GM18870 (cell line): ENCODE measurements at regions not wholly inside any gene's neighbourhood (a gene's known extent, or its start where the extent isn't known, plus 50 kb on each side); places are given as distances from the start of the nearest gene placed in this dataset.
"Not testable (repeated sequence)": the region's sequence is repeated elsewhere in the genome, so short reads cannot be mapped to it uniquely, and the experiment has no call there.

Source experiments
- ATAC-seq: cut with Tn5 transposase; IDR thresholded peaks from one replicate; pipeline ENCODE4 v1.9.1; 2021; ENCODE audit warnings: moderate library complexity; ENCODE audit not compliant: unreplicated experiment

DNA sequence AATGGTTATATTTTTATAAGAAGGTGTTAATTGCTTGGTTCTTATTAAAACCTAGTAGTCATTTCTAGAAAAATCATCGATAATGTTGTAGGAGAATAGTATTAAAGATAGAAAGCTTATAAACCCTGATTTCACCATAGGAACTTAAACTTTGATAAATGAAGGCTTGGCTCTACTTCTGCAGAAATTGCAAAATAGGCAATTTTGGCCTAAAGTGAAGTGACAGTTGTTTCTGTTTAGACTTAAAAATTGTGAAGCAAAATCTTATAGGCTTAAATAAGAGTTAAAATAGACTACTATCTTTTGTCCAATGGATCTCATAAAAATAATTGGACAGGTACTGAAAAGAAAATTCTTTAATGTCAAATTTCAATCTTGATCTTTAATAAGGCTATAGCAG is 321.6 kb upstream of the FZD8 start:
- no peak for ATAC-seq

DNA sequence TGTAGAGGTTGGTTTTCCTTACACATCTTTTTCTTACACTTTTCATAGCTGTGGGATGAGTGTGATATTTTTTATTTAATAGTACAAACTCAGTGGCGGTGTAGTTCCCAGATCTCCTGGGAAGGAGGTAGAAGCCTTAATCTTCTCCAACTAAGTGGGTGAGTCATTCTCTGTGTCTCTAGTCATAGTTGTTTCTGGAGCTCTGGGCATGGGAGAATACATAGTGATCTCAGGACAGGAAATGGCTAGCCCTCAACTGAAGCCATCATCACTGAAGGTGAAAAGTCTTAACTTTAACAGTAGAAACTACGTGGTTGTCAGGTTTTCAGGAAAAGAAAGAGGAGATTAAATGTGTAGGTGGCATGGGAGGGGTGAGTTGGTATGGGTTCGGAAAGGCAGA is 319.4 kb upstream of the FZD8 start:
- no peak for ATAC-seq

DNA sequence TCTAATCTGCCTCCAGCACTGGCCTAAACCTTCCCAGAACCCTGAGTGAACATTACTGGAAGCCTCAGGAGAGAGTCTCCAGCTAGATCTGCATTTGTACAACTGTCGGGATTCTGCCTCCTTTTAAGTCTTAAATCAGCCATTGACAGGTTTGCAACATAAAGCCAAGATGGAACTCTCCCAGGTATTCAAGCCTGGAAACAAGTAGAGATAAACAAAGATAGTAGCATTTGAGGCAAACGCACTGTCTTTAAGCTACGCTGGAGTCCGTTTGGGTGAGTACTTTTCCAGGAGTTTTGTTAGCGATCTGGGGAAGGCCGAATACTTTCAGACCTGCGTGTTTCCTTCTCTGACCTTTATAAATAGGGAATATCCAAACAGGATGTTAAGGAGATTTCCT is 317.2 kb upstream of the FZD8 start:
- no peak for ATAC-seq

DNA sequence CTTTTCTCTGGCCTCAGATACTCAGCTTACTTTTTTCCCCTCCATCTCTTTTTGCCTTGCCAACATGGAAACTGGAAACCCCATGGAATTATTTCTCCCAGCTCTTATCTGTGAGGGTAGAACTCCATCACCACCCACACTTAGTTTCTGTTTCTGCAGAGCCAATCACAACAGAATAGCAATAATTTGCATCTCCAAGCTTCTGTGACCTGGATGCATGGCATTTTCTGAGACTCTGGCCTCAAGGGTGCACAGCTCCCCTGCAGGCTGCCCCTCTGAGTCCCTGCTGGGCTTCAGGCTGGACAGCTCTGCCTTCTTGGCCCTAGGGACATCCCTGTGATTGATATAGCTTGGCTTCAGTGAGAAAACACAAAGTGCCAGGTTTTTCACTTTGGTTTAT is 316.5 kb upstream of the FZD8 start:
- not testable (repeated sequence) for ATAC-seq

DNA sequence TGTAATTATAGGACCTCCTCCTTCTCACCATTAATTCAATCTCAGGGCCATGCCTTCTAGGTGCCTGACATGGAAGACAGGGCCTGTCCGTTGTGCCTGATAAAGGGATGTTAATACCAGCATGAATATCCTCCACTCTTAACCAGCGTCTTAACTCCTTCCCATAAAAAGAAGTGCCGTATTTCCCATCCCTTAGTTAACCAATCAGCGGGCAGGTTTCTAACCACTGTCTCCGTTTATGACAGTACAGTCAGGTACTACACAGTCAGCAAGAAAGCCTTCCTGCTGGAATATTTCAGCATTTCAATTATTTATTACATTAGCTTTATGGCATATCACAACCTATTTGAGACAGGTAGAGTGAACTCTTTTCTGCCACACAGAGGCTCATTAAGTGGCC is 308.6 kb upstream of the FZD8 start:
- ATAC-seq = no peak

DNA sequence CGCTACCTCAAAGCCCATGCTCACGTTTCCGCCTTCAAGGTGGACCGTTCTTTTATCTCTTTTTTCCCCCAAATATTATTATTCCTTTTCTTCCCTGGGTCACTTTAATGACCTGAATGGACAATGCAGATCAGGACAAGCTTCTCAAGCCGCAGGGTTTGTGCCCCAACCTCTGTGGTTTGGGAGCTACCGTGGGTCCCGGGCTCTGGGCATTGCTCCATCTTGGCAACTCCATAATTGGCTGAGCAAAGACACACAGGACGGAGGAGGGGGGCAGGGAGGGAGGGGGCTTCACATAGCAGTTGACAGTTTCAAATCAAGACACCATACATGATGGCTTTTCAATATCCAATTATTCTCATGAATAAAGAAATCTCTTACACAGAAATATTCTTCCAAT is 308.1 kb upstream of the FZD8 start:
- ATAC-seq = no peak

DNA sequence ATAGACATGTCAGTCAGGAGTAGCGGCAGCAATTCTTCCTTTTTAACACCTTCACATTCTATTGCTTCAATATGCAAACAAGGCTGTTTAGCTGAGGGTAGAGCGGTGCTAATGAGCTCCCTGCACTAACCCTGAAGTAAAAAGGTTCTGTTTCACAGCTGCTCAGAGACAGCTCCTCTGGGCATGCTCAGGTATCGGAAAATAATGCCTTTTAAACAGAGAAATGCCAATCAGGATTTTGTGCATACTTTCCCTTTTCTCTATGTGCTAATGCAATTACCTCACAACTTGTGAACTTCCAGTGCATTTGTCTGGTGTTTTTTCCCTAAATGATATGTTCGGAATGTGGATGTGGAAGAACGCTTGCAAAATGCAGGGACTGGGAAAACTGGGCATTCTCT is 307.7 kb upstream of the FZD8 start:
- ATAC-seq = no peak

DNA sequence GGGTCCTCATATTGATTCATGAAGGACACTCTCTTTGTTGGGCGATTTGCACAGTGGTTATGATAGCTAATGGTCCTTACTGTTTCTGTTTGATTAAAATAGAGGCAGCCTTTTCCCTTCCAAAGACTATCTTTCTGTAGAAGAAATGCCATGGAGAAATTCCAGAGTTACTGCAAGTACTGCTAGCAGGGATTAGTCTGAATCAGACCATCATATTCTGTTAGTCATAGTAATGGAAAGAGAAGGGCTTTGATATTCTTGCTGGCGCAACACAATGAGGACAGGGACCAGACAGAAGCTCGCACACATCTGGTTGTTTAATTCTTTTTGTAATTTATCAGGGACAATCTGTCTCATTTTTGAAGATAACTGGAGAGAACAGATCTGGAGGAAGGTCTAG is 304.5 kb upstream of the FZD8 start:
- ATAC-seq = no peak

DNA sequence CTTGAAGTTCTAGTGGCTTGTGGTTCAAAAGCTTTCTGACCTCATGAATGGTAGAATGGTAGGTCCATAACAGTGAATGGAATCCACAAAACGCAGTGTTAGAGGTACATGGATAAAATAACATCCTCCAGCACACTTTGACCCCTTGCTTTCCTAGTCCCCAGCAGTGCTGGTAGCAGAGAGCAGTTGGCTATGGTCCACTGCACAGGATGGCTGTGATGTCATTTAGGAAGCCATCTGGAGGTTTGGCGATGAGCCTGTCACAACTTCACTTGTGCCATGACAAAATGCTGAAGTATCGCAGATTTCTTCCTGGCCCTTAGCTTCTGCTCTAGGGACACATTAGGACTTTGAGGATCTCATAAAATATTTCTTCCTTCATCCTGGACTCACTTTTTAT is 300.0 kb upstream of the FZD8 start:
- ATAC-seq = no peak

DNA sequence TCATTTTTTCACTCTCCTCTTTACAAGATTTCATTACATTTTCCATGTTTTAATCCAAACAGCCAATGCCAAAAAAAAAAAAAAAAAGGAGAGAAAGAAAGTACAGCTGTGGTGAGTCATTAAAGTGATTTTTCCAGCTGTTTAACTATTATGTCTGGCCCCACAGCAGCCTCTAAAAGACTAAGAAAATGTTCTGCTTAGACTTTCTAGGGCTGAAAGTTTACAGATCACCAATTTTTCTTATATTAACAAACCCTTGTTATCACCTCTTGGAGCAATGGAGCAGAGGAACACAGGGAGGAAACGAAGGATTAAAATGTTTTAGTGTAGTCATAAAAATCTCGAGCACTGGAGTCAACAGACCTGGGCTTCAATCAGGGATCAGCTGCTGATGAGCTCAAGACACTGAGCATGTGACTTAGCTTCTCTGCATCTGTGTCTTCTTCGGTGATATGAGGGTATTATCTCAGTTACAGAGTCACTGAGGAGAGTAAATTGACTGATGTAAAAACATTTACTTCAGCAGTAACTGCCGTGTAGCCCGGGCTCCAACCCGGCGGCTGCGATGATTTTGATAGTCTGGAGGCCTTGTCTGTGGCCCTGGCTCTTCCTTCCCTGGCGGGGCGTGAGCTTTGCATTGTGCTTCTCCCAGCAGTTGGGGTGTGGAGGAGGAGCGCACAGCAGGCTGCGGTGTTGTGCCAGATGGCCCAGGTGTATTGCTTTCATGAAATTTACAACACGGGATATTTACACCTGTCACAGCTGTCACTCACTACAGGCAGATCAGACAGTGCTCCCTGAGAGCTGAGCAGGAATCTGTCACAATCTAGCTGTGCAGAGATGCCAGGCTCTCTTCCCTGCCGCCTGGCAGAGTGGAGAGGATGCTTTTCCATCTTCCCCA is 298.3 kb upstream of the FZD8 start:
- no peak for ATAC-seq

DNA sequence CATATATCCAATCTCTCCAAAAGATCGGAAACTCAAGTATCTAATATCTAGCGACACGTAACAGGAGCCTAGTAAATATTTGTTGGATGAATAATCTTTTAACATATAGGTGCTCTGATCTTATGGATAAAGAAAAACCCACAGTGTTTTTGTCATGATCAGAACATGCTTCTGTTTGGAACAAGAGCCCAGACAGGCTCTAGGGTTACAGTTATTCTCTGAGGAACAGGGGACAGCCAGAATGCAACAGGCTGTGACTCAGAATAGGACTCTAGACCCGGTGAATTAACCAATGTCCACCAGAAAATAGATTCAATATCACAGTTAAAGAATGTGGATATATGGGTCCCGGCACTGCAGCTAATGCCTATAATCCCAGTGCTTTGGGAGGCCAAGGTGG is 296.1 kb upstream of the FZD8 start:
- no peak for ATAC-seq

DNA sequence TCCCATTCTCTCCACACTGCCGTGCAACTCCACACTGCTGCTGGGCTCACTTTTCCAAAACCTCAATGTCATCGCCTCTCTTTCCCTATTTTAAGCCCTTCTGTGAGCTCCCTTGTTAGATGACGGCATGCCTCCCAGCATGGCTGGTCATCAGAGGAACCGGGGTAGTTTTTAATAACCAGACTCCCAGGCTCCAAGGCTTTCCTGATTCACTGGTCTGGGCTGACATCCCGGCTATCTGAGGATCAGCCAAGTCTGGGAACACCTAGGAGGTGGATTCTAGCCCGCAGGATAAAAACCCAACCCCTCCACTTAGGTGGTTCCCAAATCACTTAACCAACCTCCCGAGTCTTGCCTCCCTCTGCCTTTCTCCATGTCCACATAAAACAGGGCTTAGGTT is 295.4 kb upstream of the FZD8 start:
- no peak for ATAC-seq

DNA sequence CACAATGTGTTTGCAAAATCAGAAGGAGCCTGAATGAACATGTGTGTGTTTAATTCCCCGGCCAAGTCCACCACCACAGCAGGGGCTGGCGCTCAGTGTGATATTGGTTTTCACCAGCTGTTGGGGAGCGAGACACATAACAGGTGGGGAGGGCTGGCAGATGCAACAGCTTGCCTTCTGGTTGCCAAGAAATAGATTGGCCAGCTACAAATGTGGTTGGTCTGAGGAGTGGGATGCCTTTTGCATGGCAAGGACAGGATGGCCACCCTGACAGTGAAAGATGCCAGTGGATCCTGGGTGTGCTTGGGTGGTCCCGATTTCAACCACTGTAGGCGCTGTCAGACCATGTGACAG is 292.5 kb upstream of the FZD8 start:
- no peak for ATAC-seq

DNA sequence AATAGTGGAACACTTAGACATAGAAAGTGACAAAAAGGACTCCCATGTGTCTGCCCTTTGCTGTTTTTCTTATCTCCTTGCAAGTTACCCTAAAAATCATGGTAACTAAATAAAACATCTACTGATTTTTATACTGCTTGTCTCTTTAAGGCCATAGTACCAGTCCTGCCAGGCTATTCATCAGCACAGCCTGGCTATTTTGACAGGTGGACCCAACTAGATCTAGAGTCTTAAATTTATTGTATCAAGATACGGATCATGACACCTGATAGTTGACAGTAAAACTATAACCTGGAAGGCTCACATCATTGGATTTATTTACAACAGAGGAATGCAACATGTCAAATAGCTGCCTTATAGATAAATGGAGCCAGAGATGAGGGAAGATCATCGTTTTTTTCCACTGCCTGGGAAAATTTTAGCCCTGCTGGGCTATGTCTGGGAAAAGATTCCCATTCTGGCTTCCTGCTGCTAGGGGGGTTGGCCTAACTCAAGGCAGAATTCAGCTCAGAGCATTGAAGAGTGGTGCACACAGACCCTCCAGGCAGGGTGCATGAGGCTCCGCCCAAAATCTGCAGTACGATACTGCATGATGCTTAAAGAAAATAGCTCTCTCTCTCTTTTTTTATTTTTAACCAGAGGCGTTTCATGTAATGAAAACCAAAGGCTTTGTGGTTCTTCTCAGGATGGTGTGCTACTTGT is 292.0 kb upstream of the FZD8 start:
- ATAC-seq = no peak

DNA sequence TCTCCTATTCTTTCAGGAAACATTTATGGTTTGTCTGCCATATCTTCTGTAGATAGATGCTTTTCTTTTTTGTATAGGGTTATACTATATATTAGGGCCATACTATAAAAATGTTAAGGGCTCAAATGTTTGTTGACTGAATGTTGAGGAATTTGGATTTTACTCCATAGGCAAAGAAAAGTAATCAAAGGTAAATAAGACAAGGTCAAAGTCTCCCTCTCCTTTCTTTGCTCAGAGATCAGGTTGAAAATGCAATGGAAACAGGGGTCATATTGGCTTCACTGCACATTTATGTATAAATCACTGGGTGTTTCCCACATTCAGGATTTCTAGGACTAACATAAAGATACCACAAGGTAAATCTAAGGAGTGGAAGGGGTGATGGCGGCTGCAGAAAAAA is 291.4 kb upstream of the FZD8 start:
- ATAC-seq = no peak

DNA sequence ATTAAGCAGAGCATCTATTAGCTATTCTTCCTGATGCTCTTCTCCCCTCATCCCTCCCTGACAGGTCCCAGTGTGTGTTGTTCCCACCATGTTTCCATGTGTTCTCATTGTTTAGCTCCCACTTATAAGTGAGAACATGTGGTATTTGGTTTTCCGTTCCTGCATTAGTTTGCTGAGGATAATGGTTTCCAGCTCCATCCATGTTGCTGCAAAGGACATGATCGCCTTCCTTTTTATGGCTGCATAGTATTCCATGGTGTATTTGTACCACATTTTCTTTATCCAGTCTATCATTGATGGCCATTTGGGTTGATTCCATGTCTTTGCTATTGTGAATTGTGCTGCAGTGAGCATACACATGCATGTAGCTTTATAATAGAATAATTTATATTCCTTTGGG is 287.9 kb upstream of the FZD8 start:
- not testable (repeated sequence) for ATAC-seq

DNA sequence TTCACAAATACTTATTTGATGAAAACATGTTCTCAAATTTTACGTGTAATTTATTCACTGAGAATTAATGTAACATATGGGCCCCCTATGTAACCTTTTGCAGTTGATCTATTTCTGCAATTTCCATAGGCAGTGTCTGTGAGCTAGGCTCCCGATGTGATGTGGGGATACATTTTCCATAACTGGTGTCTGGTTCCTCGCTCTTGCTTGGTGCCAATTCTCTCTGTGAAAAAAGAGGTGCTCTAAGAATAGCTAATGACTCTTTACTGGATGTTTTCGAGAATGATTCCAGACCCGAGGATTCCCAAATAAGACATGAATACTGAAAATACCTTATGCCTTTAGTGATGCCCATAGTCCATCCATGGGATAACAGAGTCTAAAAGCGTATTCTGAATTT is 286.7 kb upstream of the FZD8 start:
- no peak for ATAC-seq

DNA sequence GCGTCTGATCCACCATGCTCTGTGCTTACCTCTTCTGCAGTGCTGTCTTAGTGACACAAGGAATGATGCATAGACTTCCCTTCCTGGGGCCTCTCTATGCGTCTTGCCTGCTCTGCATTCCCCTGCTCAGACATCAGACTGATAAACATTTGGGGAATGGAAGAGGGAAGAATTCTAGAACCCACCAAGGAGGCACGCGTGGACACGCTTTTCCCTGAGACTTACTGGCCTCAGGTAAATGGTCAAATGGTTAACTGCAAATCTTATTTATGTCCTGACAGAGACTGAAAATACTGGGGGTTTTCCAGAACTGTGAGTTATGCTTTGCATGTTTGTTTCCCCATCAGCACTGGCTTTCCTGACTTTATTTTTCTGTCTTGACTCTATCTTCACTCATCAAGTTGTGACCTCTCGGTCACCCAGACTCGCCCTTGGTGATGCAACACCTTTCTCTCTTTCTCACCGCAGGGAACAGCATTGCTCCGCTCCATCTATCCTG is 285.9 kb upstream of the FZD8 start:
- peak; percentile 62 for ATAC-seq

DNA sequence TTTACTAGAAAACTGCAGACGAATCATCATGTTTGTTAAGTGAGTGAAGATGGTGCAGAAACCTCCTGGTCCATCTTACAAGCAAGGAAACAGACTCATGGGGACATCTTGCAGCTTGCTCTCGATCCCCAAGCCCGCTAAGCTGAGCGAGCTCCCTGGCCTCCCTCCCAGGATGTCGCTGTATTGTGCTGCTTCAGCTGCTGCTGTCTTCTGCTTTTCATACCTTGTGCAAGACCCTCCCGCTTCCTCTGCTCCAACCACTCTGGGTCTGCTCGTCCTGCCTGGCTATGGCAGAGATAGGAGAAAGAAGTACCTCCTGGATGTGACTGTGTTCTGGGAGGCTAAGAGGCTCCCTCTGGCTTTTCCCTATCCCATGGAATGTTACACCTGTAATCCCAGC is 285.2 kb upstream of the FZD8 start:
- ATAC-seq = no peak

DNA sequence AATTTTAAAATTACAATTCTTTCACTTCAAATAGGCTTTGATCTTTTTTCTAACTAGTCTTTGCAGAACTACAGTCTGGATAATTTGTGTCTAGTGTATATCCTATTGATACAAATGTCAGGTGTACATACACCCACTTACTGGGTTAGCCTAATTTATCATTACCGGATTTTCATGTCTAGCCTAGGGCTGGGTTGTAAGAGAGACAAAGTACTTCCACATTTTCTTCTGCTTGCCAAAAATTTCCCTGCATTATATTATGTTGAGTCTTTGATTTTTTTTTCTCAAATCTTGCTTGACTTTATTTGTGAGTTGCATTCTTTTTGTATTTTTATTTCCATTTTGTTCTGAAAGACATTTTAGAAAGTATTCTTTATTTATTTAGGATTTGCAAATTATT is 284.8 kb upstream of the FZD8 start:
- ATAC-seq = no peak

DNA sequence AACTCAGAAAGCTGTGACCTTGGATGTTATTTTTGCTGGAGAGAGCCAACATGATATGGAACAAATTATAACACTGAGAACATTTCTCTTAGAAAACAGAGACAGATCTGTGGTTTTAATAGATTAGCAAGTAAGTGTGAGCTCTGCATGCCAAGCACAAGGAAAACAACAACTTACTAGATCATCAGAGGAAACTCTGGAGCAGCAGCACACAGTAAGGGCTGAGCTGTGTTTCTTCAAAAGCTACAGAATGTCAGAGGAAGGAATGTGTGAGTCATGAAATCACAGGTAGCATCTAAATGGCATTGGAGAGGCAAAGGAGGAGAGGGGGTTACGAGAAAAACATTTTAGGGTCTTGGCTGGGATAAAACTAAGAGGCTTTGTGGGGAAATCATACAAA is 283.4 kb upstream of the FZD8 start:
- ATAC-seq = no peak

DNA sequence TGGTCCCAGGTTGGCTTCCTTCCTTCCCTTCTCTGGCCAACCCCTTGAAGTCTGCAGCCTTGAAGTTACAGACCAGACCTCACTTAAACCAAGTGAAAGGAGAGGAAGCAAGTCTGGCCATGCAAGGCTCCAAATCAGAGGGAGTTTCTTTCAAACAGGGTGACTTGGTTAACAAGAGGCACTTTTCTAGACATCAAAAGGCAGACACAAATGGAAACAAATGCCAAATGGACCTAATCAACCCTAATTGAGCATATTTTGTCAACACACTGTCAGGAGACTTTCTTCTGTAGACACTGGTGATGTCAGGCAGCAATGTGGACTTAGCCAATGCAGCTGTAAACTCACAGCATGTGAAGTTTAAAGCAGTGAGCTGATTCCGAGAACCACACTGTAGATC is 282.7 kb upstream of the FZD8 start:
- ATAC-seq = no peak
